GM12872 (cell line): ENCODE measurements at regions not wholly inside any gene's neighbourhood (a gene's known extent, or its start where the extent isn't known, plus 50 kb on each side); places are given as distances from the start of the nearest gene placed in this dataset.

ENCODE experiments used
- CTCF ChIP-seq: IDR thresholded peaks from 3 replicates; pipeline ENCODE4 v1.5.1; 2011; ENCODE audit warnings: low read depth, mild to moderate bottlenecking, low read length, moderate library complexity; ENCODE audit not compliant: insufficient read depth

- no peak for TF ChIP-seq CTCF
These were observed 428.8 kb downstream of the CHSY3 start for GRCh38 chr5:130333089-130333488.

GRCh38 chr5:130331332-130331731 is 427.1 kb downstream of the CHSY3 start:
- TF ChIP-seq CTCF: no peak

- TF ChIP-seq CTCF: no peak
These were observed 420.8 kb downstream of the CHSY3 start for GRCh38 chr5:130324953-130325671.

GRCh38 chr5:130323804-130324454 is 419.7 kb downstream of the CHSY3 start:
- no peak for TF ChIP-seq CTCF

- TF ChIP-seq CTCF: no peak
These were observed 417.7 kb downstream of the CHSY3 start for GRCh38 chr5:130321931-130322330.

- TF ChIP-seq CTCF: no peak
These were observed 412.9 kb downstream of the CHSY3 start for GRCh38 chr5:130316971-130317680.

- no peak for TF ChIP-seq CTCF
These were observed 391.0 kb downstream of the CHSY3 start for GRCh38 chr5:130295235-130295634.
